SK-N-SH (cell line): ENCODE measurements at regions not wholly inside any gene's neighbourhood (a gene's known extent, or its start where the extent isn't known, plus 50 kb on each side); places are given as distances from the start of the nearest gene placed in this dataset.

Experiments used
- CTCF ChIA-PET: fragments of 300-600, 350-600 bp; formaldehyde crosslinking; extraction: SDS; loops from one replicate; lab custom pipeline; 2021; lab: Yijun Ruan, JAX
- POLR2A ChIA-PET: fragments of 350-600 bp; sonication (Branson Sonifier 250); formaldehyde crosslinking; extraction: SDS; loops from one replicate; lab custom pipeline; 2020; ENCODE audit warnings: antibody characterized with exemption, inconsistent platforms; lab: Yijun Ruan, JAX
- DNase-seq: peaks from one replicate; pipeline ENCODE4 v3.0.0; 2012
- H2AFZ ChIP-seq: fragments of 200-600 bp; sonication (generic); 2 replicates; pipeline ENCODE4 v1.8.1; 2016; ENCODE audit warnings: antibody characterized with exemption, mild to moderate bottlenecking, low read depth
- H3F3A ChIP-seq: fragments of 200-600 bp; sonication (generic); replicated peaks from 2 replicates; pipeline ENCODE3; 2016; ENCODE audit warnings: antibody characterized with exemption, mild to moderate bottlenecking; ENCODE audit not compliant: insufficient read depth
- H3K27ac ChIP-seq, 2 experiments: fragments of 200-500 bp in 1 of 2; fragments of 200-600 bp in 1 of 2; sonication (Bioruptor generic) in 1 of 2; sonication (generic), shearing (Covaris generic) in 1 of 2; 2 replicates each; pipeline versions ENCODE4 v1.5.1 to v1.6.1; 2014 to 2016; ENCODE audit warnings: low read depth in 2 of 2, inconsistent platforms in 1 of 2, low read length in 1 of 2, mild to moderate bottlenecking in 1 of 2, mixed read lengths in 1 of 2
- H3K27me3 ChIP-seq: fragments of 200-600 bp; sonication (generic), shearing (Covaris generic); 2 replicates; pipeline ENCODE4 v1.6.1; 2016; ENCODE audit warnings: mixed run types; ENCODE audit not compliant: insufficient read depth
- H3K36me3 ChIP-seq, 2 experiments: fragments of 200-500 bp in 1 of 2; fragments of 200-600 bp in 1 of 2; sonication (Bioruptor generic) in 1 of 2; sonication (generic) in 1 of 2; replicated peaks in 1 of 2; 2 replicates each; pipeline versions ENCODE3 to v1.5.1; 2014 to 2016; ENCODE audit warnings: low read length in 1 of 2, mild to moderate bottlenecking in 1 of 2; ENCODE audit not compliant: insufficient read depth in 2 of 2, control insufficient read depth in 1 of 2
- H3K4me1 ChIP-seq, 2 experiments: fragments of 200-500 bp in 1 of 2; fragments of 200-600 bp in 1 of 2; sonication (Bioruptor generic) in 1 of 2; sonication (generic), shearing (Covaris generic) in 1 of 2; 2 replicates each; pipeline versions ENCODE4 v1.5.1 to v1.6.1; 2014 to 2016; ENCODE audit warnings: low read depth in 1 of 2, low read length in 1 of 2, mixed run types in 1 of 2; ENCODE audit not compliant: insufficient read depth in 2 of 2, control insufficient read depth in 1 of 2
- H3K4me2 ChIP-seq: fragments of 200-600 bp; sonication (generic), shearing (Covaris generic); 2 replicates; pipeline ENCODE4 v1.6.1; 2017; ENCODE audit warnings: mixed run types
- H3K4me3 ChIP-seq, 2 experiments: fragments of 200-500 bp in 1 of 2; fragments of 200-600 bp in 1 of 2; sonication (Bioruptor generic) in 1 of 2; sonication (generic), shearing (Covaris generic) in 1 of 2; 2 replicates each; pipeline versions ENCODE4 v1.5.1 to v1.8.1; 2014 to 2016; ENCODE audit warnings: low read depth in 2 of 2, inconsistent platforms in 1 of 2, low read length in 1 of 2, mild to moderate bottlenecking in 1 of 2, mixed read lengths in 1 of 2, moderate library complexity in 1 of 2
- H3K79me2 ChIP-seq: fragments of 200-600 bp; sonication (generic); 2 replicates; pipeline ENCODE4 v1.8.1; 2017; ENCODE audit warnings: mild to moderate bottlenecking; ENCODE audit not compliant: insufficient read depth
- H3K9ac ChIP-seq: fragments of 200-600 bp; sonication (generic); 2 replicates; pipeline ENCODE4 v1.6.1; 2017; ENCODE audit warnings: mixed run types
- H3K9me2 ChIP-seq: fragments of 200-600 bp; sonication (generic); 2 replicates; pipeline ENCODE4 v1.6.1; 2017; ENCODE audit warnings: mixed run types
- H3K9me3 ChIP-seq: fragments of 200-600 bp; sonication (generic); 2 replicates; pipeline ENCODE4 v1.6.1; 2017; ENCODE audit warnings: mixed run types, mild to moderate bottlenecking, moderate library complexity
- H4K20me1 ChIP-seq: fragments of 200-600 bp; sonication (generic); 2 replicates; pipeline ENCODE4 v1.6.1; 2017; ENCODE audit warnings: mild to moderate bottlenecking, mixed run types; ENCODE audit not compliant: insufficient read depth
- EZH2phosphoT487 ChIP-seq: fragments of 200-600 bp; sonication (generic); IDR thresholded peaks from 2 replicates; pipeline ENCODE4 v1.6.1; 2017; ENCODE audit warnings: low read depth, mixed run types, mild to moderate bottlenecking, antibody characterized with exemption, moderate library complexity, borderline replicate concordance
- FOSL2 ChIP-seq: IDR thresholded peaks from 2 replicates; pipeline ENCODE4 v1.4.0; 2012; ENCODE audit warnings: low read depth, mild to moderate bottlenecking, moderate library complexity, borderline replicate concordance
- GATA2 ChIP-seq: sonication (generic); formaldehyde crosslinking; IDR thresholded peaks from 2 replicates; pipeline ENCODE4 v1.5.0; 2020; ENCODE audit warnings: mild to moderate bottlenecking, missing genetic modification reagents
- JUND ChIP-seq: IDR thresholded peaks from 2 replicates; pipeline ENCODE4 v1.4.0; 2012
- MXI1 ChIP-seq: IDR thresholded peaks from 2 replicates; pipeline ENCODE4 v1.6.1; 2012; ENCODE audit warnings: mild to moderate bottlenecking, low read depth, low read length, improper control_type of control experiment
- NFIC ChIP-seq: IDR thresholded peaks from 2 replicates; pipeline ENCODE4 v1.4.0; 2012; ENCODE audit warnings: borderline replicate concordance
- POLR2AphosphoS5 ChIP-seq: IDR thresholded peaks from 2 replicates; pipeline ENCODE4 v1.6.1; 2012; ENCODE audit warnings: low read depth, low read length
- RFX5 ChIP-seq: IDR thresholded peaks from 2 replicates; pipeline ENCODE4 v1.6.1; 2012; ENCODE audit warnings: mild to moderate bottlenecking, improper control_type of control experiment, low read length
- RXRA ChIP-seq: IDR thresholded peaks from 2 replicates; pipeline ENCODE4 v1.4.0; 2012; ENCODE audit warnings: low read depth, mild to moderate bottlenecking, borderline replicate concordance
- SIN3A ChIP-seq: IDR thresholded peaks from 2 replicates; pipeline ENCODE4 v1.6.1; 2012; ENCODE audit warnings: low read depth, mild to moderate bottlenecking, low read length, moderate library complexity, borderline replicate concordance
- TAF1 ChIP-seq: IDR thresholded peaks from 2 replicates; pipeline ENCODE4 v1.6.1; 2012; ENCODE audit warnings: low read depth, mild to moderate bottlenecking, low read length, moderate library complexity, borderline replicate concordance
- YY1 ChIP-seq: IDR thresholded peaks from 2 replicates; pipeline ENCODE4 v1.4.0; 2012; ENCODE audit warnings: low read depth, mild to moderate bottlenecking
- ZBTB33 ChIP-seq: IDR thresholded peaks from 2 replicates; pipeline ENCODE4 v1.4.0; 2012; ENCODE audit warnings: low read depth, borderline replicate concordance
- WGBS: methylation state at CpG from one replicate; pipeline ENCODE4 v1.1.6; 2017; ENCODE audit warnings: low lambda C conversion rate; 5-methylcytosine and 5-hydroxymethylcytosine counted together
- TF ChIP-seq, protein P1 (sequence below): IDR thresholded peaks from 2 replicates; pipeline ENCODE4; 2012
- TF ChIP-seq, protein P2 (sequence below): IDR thresholded peaks from 2 replicates; pipeline ENCODE4 v1.4.0; 2012; ENCODE audit warnings: low read depth
- TF ChIP-seq, protein P3 (sequence below): fragments of 200-600 bp; sonication (generic); IDR thresholded peaks from 2 replicates; pipeline ENCODE4 v1.6.1; 2017; ENCODE audit warnings: antibody characterized with exemption, mild to moderate bottlenecking, moderate library complexity
- TF ChIP-seq, protein P4 (sequence below): fragments of 150-350 bp; IDR thresholded peaks from 2 replicates; pipeline ENCODE4 v1.6.1; 2016; ENCODE audit warnings: mild to moderate bottlenecking, low read depth, low read length

GRCh38 chr4:1551211-1551610 is 132.9 kb downstream of the FAM53A start:
- DNase-seq: no peak
- Histone ChIP-seq H4K20me1 (no peaks in the 10 kb centered on the region), H3F3A (no peaks in the 10 kb centered on the region), H3K9me3 (no peaks in the 10 kb centered on the region), H3K4me3 (no peak overlapping the region), H3K79me2 (no peaks in the 10 kb centered on the region), H2AFZ (no peak overlapping the region), H3K9me2 (no peaks in the 10 kb centered on the region), H3K36me3 (no peaks in the 10 kb centered on the region), H3K9ac (no peak overlapping the region), H3K4me1 (no peaks in the 10 kb centered on the region), H3K27ac (no peak overlapping the region), H3K27me3 (peaks cover 54% of the 10 kb centered on the region), H3K4me2 (no peak overlapping the region)
- ChIA-PET CTCF (interaction anchor here (1.0 to 1.4 kb wide), 3 partner anchors 10 to 195 kb away, joined by 3 read pairs; no protein-coding TSS in a partner anchor), POLR2A (no interaction called here)
- no CpG with 5 or more reads among the region's 6 CpGs for WGBS
- no peak for TF ChIP-seq MXI1
- TF ChIP-seq TAF1: no peak
- TF ChIP-seq, protein P1, sequence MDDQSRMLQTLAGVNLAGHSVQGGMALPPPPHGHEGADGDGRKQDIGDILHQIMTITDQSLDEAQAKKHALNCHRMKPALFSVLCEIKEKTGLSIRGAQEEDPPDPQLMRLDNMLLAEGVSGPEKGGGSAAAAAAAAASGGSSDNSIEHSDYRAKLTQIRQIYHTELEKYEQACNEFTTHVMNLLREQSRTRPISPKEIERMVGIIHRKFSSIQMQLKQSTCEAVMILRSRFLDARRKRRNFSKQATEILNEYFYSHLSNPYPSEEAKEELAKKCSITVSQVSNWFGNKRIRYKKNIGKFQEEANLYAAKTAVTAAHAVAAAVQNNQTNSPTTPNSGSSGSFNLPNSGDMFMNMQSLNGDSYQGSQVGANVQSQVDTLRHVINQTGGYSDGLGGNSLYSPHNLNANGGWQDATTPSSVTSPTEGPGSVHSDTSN: no peak
- no peak for TF ChIP-seq ZBTB33
- no peak for TF ChIP-seq FOSL2
- TF ChIP-seq NFIC: no peak
- no peak for TF ChIP-seq POLR2AphosphoS5
- no peak for TF ChIP-seq RFX5

DNA sequence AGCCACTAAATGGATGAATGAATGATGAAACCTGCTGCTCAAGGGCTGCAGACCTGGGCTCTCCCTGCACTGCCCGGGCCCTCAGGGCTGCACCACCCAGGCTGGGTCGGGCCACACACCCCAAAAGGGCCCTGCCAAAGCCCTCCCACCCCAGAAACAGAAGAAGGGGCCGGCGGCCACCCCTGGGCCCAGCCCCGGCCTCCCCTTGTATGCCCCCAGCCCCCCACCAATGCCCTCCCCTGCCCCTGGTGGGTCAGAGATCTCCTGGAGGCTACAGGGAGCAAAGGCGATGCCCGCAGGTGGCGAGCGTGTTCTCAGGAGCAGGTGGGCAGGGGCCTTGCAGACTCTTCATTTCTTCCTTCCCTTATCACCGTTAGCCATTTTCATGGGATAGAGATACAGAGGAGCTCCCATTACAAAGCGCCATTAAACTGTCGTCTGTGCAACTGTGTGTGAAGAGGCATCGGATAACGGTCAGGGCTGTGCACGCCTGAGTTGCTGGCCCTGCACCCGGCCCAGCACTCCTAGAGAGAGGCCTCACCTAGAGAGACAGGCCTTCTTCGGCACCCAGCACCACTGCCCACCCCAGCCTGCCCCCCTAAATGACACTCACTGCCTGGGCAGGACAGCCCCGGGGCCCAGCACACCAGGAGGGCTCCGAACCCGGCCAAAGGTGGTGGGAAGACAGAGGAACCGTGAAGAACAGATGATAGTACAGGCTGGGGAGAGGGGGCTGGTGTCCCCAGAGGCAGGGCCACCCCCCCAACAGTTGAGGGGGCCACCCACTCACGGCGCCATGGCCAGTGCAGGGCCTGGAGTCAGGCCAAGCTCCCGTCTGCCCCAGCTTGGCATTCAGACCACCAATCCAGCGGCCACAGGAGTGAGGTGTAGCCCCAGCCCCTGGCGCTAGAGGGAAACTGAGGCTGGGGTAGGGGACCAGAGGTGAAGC is 133.7 kb downstream of the FAM53A start:
- POLR2A ChIA-PET: no interaction called here
- TF ChIP-seq GATA2 (CRISPR knock-in tag): no peak
- TF ChIP-seq MXI1: no peak
- TF ChIP-seq RXRA: no peak
- TF ChIP-seq, protein P1: no peak
- no peak for TF ChIP-seq JUND
- no peak for TF ChIP-seq EZH2phosphoT487
- TF ChIP-seq SIN3A: no peak
- TF ChIP-seq, protein P2, sequence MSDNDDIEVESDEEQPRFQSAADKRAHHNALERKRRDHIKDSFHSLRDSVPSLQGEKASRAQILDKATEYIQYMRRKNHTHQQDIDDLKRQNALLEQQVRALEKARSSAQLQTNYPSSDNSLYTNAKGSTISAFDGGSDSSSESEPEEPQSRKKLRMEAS: no peak
- TF ChIP-seq, protein P3, sequence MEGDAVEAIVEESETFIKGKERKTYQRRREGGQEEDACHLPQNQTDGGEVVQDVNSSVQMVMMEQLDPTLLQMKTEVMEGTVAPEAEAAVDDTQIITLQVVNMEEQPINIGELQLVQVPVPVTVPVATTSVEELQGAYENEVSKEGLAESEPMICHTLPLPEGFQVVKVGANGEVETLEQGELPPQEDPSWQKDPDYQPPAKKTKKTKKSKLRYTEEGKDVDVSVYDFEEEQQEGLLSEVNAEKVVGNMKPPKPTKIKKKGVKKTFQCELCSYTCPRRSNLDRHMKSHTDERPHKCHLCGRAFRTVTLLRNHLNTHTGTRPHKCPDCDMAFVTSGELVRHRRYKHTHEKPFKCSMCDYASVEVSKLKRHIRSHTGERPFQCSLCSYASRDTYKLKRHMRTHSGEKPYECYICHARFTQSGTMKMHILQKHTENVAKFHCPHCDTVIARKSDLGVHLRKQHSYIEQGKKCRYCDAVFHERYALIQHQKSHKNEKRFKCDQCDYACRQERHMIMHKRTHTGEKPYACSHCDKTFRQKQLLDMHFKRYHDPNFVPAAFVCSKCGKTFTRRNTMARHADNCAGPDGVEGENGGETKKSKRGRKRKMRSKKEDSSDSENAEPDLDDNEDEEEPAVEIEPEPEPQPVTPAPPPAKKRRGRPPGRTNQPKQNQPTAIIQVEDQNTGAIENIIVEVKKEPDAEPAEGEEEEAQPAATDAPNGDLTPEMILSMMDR: no peak
- TF ChIP-seq YY1: no peak
- TF ChIP-seq, protein P4, sequence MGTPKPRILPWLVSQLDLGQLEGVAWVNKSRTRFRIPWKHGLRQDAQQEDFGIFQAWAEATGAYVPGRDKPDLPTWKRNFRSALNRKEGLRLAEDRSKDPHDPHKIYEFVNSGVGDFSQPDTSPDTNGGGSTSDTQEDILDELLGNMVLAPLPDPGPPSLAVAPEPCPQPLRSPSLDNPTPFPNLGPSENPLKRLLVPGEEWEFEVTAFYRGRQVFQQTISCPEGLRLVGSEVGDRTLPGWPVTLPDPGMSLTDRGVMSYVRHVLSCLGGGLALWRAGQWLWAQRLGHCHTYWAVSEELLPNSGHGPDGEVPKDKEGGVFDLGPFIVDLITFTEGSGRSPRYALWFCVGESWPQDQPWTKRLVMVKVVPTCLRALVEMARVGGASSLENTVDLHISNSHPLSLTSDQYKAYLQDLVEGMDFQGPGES: no peak

More for the DNA sequence above, 133.7 kb downstream of the FAM53A start:
- Histone ChIP-seq H3K27me3 (peaks cover 46% of the 10 kb centered on the region), H3K4me3 (no peak overlapping the region), H3K9ac (no peak overlapping the region), H3K36me3 (no peaks in the 10 kb centered on the region), H3K9me3 (no peaks in the 10 kb centered on the region), H3K4me1 (no peaks in the 10 kb centered on the region), H2AFZ (no peak overlapping the region), H3K79me2 (no peaks in the 10 kb centered on the region), H3K4me2 (no peak overlapping the region), H3F3A (no peaks in the 10 kb centered on the region), H4K20me1 (no peaks in the 10 kb centered on the region), H3K27ac (no peak overlapping the region), H3K9me2 (no peaks in the 10 kb centered on the region)
- no peak for DNase-seq
- 49% methylated on average over 20 of the region's 26 CpGs for WGBS
- CTCF ChIA-PET: interaction anchor here (1.0 to 2.9 kb wide), 7 partner anchors 10 to 195 kb away, joined by 3 to 13 read pairs (median 3); no protein-coding TSS in a partner anchor
